ENCODE measurements at regions not wholly inside any gene's neighbourhood (a gene's known extent, or its start where the extent isn't known, plus 50 kb on each side); places are given as distances from the start of the nearest gene placed in this dataset.

DNA sequence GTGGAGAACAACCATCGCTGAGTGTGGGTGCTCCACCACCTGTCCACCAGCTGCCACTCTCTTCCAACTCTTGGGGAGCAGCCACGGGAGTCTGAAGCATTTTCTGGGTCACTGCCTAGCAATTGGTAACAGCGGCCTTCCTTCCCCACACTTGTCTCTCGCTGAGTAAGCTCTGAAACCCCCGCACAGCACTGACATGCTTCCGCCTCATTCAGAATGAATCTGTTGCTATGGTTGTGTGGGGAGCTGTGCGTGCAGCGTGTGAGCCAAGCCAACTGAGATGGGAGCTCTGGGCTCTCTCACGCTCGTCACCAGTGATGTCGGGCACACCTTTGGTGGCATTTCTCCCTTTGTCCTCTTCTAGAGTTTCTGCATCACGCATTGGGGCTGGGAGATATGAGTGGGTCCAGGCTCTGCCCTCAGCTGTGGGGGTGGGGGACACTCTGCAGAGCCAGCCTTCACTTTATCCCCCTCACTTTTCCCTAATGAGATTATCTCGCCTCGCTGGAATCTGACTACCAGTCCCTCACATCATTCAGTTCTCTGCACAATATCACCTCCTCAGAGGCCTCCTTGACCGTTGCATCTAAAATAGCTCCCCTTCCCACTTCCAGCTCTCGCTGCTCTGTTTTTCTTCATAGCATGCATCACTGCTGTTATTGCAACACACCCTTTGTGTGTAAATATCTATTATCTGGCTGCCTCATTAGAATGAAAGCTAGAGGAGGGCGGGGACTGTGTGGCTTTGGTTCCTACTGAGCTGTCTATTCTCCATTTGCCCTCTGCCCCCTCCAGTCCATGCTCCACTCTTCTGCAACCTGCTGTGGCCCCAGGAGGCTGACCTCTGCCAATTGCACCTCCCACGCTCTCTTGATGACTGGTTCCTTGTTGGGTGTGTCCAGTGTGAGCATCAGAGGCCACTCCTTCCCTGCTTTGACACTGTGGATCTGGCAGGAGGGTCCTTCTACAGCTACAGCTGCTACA is 569.9 kb upstream of the CADM1 start:
- TF ChIP-seq NFE2L1 (CRISPR knock-in tag; IDR thresholded peaks at IDR 0.05; ENCODE audit: borderline replicate concordance): no peak
- TF ChIP-seq, protein P1, sequence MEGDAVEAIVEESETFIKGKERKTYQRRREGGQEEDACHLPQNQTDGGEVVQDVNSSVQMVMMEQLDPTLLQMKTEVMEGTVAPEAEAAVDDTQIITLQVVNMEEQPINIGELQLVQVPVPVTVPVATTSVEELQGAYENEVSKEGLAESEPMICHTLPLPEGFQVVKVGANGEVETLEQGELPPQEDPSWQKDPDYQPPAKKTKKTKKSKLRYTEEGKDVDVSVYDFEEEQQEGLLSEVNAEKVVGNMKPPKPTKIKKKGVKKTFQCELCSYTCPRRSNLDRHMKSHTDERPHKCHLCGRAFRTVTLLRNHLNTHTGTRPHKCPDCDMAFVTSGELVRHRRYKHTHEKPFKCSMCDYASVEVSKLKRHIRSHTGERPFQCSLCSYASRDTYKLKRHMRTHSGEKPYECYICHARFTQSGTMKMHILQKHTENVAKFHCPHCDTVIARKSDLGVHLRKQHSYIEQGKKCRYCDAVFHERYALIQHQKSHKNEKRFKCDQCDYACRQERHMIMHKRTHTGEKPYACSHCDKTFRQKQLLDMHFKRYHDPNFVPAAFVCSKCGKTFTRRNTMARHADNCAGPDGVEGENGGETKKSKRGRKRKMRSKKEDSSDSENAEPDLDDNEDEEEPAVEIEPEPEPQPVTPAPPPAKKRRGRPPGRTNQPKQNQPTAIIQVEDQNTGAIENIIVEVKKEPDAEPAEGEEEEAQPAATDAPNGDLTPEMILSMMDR (CRISPR knock-in tag; IDR thresholded peaks at IDR 0.05): no peak

Data from HepG2 (cell line).